ENCODE measurements at regions not wholly inside any gene's neighbourhood (a gene's known extent, or its start where the extent isn't known, plus 50 kb on each side); places are given as distances from the start of the nearest gene placed in this dataset.

DNA sequence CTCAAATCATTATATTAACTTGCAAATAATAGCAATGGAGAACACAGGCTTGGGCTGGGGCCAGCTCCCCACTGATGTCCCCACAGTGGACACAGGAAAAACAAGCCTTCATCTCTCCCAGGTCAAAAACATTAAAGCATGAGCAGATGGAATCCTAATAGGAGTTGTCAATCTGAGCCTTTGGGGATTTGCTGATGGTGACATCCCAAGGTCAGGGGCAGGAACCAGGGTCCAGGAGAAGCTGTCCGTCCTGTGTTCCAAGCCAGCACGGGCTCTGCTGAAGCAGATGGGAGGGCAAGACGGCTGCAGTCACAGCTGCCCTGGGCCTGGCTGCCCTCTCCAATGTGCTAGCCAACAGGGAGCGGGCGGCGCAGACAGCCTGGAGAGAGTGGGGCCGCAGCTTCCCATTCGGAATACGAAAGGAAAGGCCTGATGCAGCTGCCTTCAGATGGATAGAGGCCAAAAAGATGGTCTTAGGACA, 135.5 kb downstream of the NDUFA10 start:
- TF ChIP-seq, protein P1, sequence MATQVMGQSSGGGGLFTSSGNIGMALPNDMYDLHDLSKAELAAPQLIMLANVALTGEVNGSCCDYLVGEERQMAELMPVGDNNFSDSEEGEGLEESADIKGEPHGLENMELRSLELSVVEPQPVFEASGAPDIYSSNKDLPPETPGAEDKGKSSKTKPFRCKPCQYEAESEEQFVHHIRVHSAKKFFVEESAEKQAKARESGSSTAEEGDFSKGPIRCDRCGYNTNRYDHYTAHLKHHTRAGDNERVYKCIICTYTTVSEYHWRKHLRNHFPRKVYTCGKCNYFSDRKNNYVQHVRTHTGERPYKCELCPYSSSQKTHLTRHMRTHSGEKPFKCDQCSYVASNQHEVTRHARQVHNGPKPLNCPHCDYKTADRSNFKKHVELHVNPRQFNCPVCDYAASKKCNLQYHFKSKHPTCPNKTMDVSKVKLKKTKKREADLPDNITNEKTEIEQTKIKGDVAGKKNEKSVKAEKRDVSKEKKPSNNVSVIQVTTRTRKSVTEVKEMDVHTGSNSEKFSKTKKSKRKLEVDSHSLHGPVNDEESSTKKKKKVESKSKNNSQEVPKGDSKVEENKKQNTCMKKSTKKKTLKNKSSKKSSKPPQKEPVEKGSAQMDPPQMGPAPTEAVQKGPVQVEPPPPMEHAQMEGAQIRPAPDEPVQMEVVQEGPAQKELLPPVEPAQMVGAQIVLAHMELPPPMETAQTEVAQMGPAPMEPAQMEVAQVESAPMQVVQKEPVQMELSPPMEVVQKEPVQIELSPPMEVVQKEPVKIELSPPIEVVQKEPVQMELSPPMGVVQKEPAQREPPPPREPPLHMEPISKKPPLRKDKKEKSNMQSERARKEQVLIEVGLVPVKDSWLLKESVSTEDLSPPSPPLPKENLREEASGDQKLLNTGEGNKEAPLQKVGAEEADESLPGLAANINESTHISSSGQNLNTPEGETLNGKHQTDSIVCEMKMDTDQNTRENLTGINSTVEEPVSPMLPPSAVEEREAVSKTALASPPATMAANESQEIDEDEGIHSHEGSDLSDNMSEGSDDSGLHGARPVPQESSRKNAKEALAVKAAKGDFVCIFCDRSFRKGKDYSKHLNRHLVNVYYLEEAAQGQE (IDR thresholded peaks at IDR 0.05) = no peak
- TF ChIP-seq GABPA (IDR thresholded peaks at IDR 0.05 in 1 of 2, conservative IDR thresholded peaks at IDR 0.05 in 1 of 2) (no peak), CTCF (IDR thresholded peaks at IDR 0.05; ENCODE audit: low read depth, low read length, missing input control) (no peak), TAF1 (conservative IDR thresholded peaks at IDR 0.05) (no peak), EGR1 (IDR thresholded peaks at IDR 0.05; ENCODE audit: low read depth in 2 of 2) (no peak), NR2F2 (IDR thresholded peaks at IDR 0.05) (no peak), RXRA (IDR thresholded peaks at IDR 0.05) (no peak), JUND (IDR thresholded peaks at IDR 0.05) (no peak)
- TF ChIP-seq, protein P2, sequence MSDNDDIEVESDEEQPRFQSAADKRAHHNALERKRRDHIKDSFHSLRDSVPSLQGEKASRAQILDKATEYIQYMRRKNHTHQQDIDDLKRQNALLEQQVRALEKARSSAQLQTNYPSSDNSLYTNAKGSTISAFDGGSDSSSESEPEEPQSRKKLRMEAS (IDR thresholded peaks at IDR 0.05) = no peak

Data from liver (tissue), 3 donors.